K562 (cell line): ENCODE measurements at regions not wholly inside any gene's neighbourhood (a gene's known extent, or its start where the extent isn't known, plus 50 kb on each side); places are given as distances from the start of the nearest gene placed in this dataset.

ENCODE experiments used
- ATAC-seq: fragments of 200-7000 bp; cut with Tn5 transposase; 3 replicates; pipeline ENCODE4 v1.9.1; 2020; ENCODE audit warnings: moderate library complexity
- BruUV-seq: library from RNA; stranded (reverse); fragments of 400-500 nt; replicated peaks from 2 replicates; lab custom pipeline; 2021; lab: Mats Ljungman, UMichigan
- CTCF ChIA-PET: fragments of 300-600 bp; formaldehyde crosslinking; extraction: SDS; loops from one replicate; lab custom pipeline; 2021; ENCODE audit warnings: low intra/inter-chr PET ratio; lab: Yijun Ruan, JAX
- POLR2A ChIA-PET: fragments of 300-600, 350-650 bp; sonication (Branson Sonifier 250); formaldehyde crosslinking; extraction: SDS; loops from one replicate; lab custom pipeline; 2021; ENCODE audit warnings: antibody characterized with exemption, inconsistent platforms; lab: Yijun Ruan, JAX
- DNase-seq, 4 experiments: peaks; one replicate each; pipeline versions ENCODE4 v3.0.0 to v3.0.0-alpha.2; 2011 to 2018; ENCODE audit warnings: low spot score in 3 of 4, mixed read lengths in 3 of 4; ENCODE audit errors: extremely low read depth in 1 of 4
- FAIRE-seq: peaks from 2 replicates; lab custom pipeline; 2011; peaks lifted over from hg19 to GRCh38; lab: Jason Lieb, UNC
- H2AFZ ChIP-seq: 2 replicates; pipeline ENCODE4 v1.6.0; 2011; ENCODE audit warnings: low read depth, low read length, control low read depth, inconsistent platforms
- H3K27ac ChIP-seq: fragments of 200-600 bp; 3 replicates; pipeline ENCODE4 v1.8.0; 2011; ENCODE audit warnings: low read depth, mild to moderate bottlenecking, control low read depth, inconsistent platforms, low read length, moderate library complexity, mixed read lengths; ENCODE audit errors: extremely low read depth
- H3K27me3 ChIP-seq, 2 experiments: fragments of 300-600 bp in 1 of 2; 2 replicates in 1 of 2; 3 replicates in 1 of 2; pipeline versions ENCODE4 v1.6.0 to v1.8.0; 2011; ENCODE audit warnings: inconsistent platforms in 2 of 2, low read length in 2 of 2, mild to moderate bottlenecking in 1 of 2, mixed read lengths in 1 of 2, moderate library complexity in 1 of 2; ENCODE audit not compliant: control insufficient read depth in 2 of 2, insufficient read depth in 2 of 2
- H3K36me3 ChIP-seq: fragments of 300-600 bp; 3 replicates; pipeline ENCODE4 v1.8.0; 2011; ENCODE audit warnings: mild to moderate bottlenecking, low read length, inconsistent platforms; ENCODE audit not compliant: control insufficient read depth, insufficient read depth
- H3K4me1 ChIP-seq, 2 experiments: fragments of 200-600 bp in 1 of 2; replicated peaks in 1 of 2; 2 replicates in 1 of 2; 3 replicates in 1 of 2; pipeline versions ENCODE4 v1.5.1 to v1.8.0; 2011; ENCODE audit warnings: inconsistent platforms in 2 of 2, low read length in 2 of 2, mild to moderate bottlenecking in 1 of 2, mixed read lengths in 1 of 2, moderate library complexity in 1 of 2; ENCODE audit not compliant: control insufficient read depth in 2 of 2, insufficient read depth in 2 of 2
- H3K4me2 ChIP-seq: 2 replicates; pipeline ENCODE4 v1.6.1; 2011; ENCODE audit warnings: low read length, control low read depth, inconsistent platforms, mixed read lengths; ENCODE audit not compliant: insufficient read depth
- H3K4me3 ChIP-seq: fragments of 200-600 bp; sonication (generic), shearing (Covaris generic); 2 replicates; pipeline ENCODE4 v1.5.1; 2016; ENCODE audit warnings: control low read depth, inconsistent platforms
- H3K79me2 ChIP-seq: fragments of 200-600 bp; 3 replicates; pipeline ENCODE4 v1.8.0; 2011; ENCODE audit warnings: low read length, inconsistent platforms; ENCODE audit not compliant: control insufficient read depth, insufficient read depth
- H3K9ac ChIP-seq, 2 experiments: 2 replicates each; pipeline versions ENCODE4 v1.6.0 to v1.6.1; 2011; ENCODE audit warnings: low read depth in 2 of 2, low read length in 2 of 2, control low read depth in 1 of 2, inconsistent platforms in 1 of 2, mild to moderate bottlenecking in 1 of 2, mixed read lengths in 1 of 2; ENCODE audit not compliant: insufficient read depth in 1 of 2
- H3K9me1 ChIP-seq: one replicate; pipeline ENCODE4 v1.6.0; 2011; ENCODE audit warnings: inconsistent platforms, mild to moderate bottlenecking, low read length, moderate library complexity; ENCODE audit not compliant: control insufficient read depth, insufficient read depth
- H3K9me3 ChIP-seq: replicated peaks from 2 replicates; pipeline ENCODE4 v1.5.1; 2011; ENCODE audit warnings: low read depth, low read length, inconsistent platforms; ENCODE audit not compliant: control insufficient read depth, insufficient read depth
- H4K20me1 ChIP-seq: replicated peaks from 2 replicates; pipeline ENCODE4 v1.6.1; 2011; ENCODE audit warnings: low read length, inconsistent platforms, mixed read lengths; ENCODE audit not compliant: control insufficient read depth, insufficient read depth
- BMI1 ChIP-seq: fragments of 150-350 bp; IDR thresholded peaks from 2 replicates; pipeline ENCODE4 v1.6.1; 2014; ENCODE audit warnings: low read length
- CBX5 ChIP-seq: IDR thresholded peaks from 2 replicates; pipeline ENCODE4 v1.6.1; 2014; ENCODE audit warnings: low read depth, borderline replicate concordance
- CEBPG ChIP-seq, 3 experiments: fragments of 200-800 bp in 1 of 3; sonication (Bioruptor generic) in 1 of 3; sonication (generic) in 1 of 3; formaldehyde crosslinking in 1 of 3; IDR thresholded peaks in 2 of 3; conservative IDR thresholded peaks in 1 of 3; 2 replicates each; pipeline versions ENCODE4 v1.6.1 to v1.8.0; 2016 to 2022; ENCODE audit warnings: missing compliant biosample characterization in 2 of 3, missing genetic modification characterization in 2 of 3, mild to moderate bottlenecking in 1 of 3, missing genetic modification reagents in 1 of 3
- E4F1 ChIP-seq: fragments of 250-450 bp; sonication (Bioruptor Pico); IDR thresholded peaks from 2 replicates; pipeline ENCODE4 v1.5.0; 2021; ENCODE audit warnings: mild to moderate bottlenecking, borderline replicate concordance
- ESRRB ChIP-seq: fragments of 250-450 bp; sonication (Bioruptor Pico); IDR thresholded peaks from 2 replicates; pipeline ENCODE4 v1.5.0; 2020; ENCODE audit warnings: mild to moderate bottlenecking, moderate library complexity, borderline replicate concordance
- HLTF ChIP-seq: fragments of 450-650 bp; IDR thresholded peaks from 2 replicates; pipeline ENCODE4 v1.6.1; 2016
- NFRKB ChIP-seq: fragments of 450-650 bp; IDR thresholded peaks from 2 replicates; pipeline ENCODE4 v1.6.1; 2016; ENCODE audit warnings: low read depth
- POLR2B ChIP-seq: fragments of 450-650 bp; IDR thresholded peaks from 2 replicates; pipeline ENCODE4 v1.6.1; 2018; ENCODE audit warnings: low read depth; ENCODE audit not compliant: partially characterized antibody
- POU5F1 ChIP-seq: fragments of 150-350 bp; IDR thresholded peaks from 2 replicates; pipeline ENCODE4 v1.6.1; 2014; ENCODE audit warnings: borderline replicate concordance, low read length, low read depth, mild to moderate bottlenecking; ENCODE audit not compliant: partially characterized antibody
- PTTG1 ChIP-seq: fragments of 450-650 bp; IDR thresholded peaks from 2 replicates; pipeline ENCODE4 v1.6.1; 2016; ENCODE audit warnings: low read depth, mild to moderate bottlenecking, missing genetic modification characterization, missing compliant biosample characterization
- RAD51 ChIP-seq: fragments of 450-650 bp; IDR thresholded peaks from 2 replicates; pipeline ENCODE4 v1.7.1; 2016; ENCODE audit warnings: low read depth, mild to moderate bottlenecking, borderline replicate concordance
- SAFB ChIP-seq: fragments of 200-400 bp; formaldehyde crosslinking; IDR thresholded peaks from 2 replicates; pipeline ENCODE4 v1.6.1; 2017; ENCODE audit warnings: low read depth, low read length, borderline replicate concordance
- SMAD4 ChIP-seq: fragments of 250-450 bp; sonication (Bioruptor Pico); conservative IDR thresholded peaks from 2 replicates; pipeline ENCODE4 v1.8.0; 2021; ENCODE audit warnings: inconsistent platforms, mild to moderate bottlenecking, moderate library complexity
- SOX6 ChIP-seq: fragments of 450-650 bp; IDR thresholded peaks from 2 replicates; pipeline ENCODE4 v1.6.1; 2014; ENCODE audit warnings: mild to moderate bottlenecking
- ZFP30 ChIP-seq: fragments of 250-450 bp; sonication (Bioruptor Pico); IDR thresholded peaks from 2 replicates; pipeline ENCODE4 v1.8.0; 2022; ENCODE audit warnings: moderate library complexity, mild to moderate bottlenecking, inconsistent platforms, borderline replicate concordance
- WGBS: fragments of 100-300 bp; shearing (Covaris generic); methylation state at CpG from one replicate; pipeline ENCODE4 v1.1.6; 2016; ENCODE audit warnings: low coverage, mixed read lengths; ENCODE audit not compliant: insufficient coverage; ENCODE audit errors: missing lambda C conversion rate; 5-methylcytosine and 5-hydroxymethylcytosine counted together
- in situ Hi-C: fragments of 300-500 bp; cut with MboI; formaldehyde crosslinking; loops from 4 replicates; pipeline ENCODE4 v1.15.0; 2018; ENCODE audit warnings: inconsistent platforms, mixed read lengths
- intact Hi-C: fragments of 100-400 bp; cut with micrococcal nuclease; formaldehyde crosslinking; loops from 2 replicates; pipeline ENCODE4 v1.14.2; 2022
- TF ChIP-seq, protein P1 (sequence below), 3 experiments: IDR thresholded peaks in 2 of 3; conservative IDR thresholded peaks in 1 of 3; 2 replicates each; pipeline ENCODE4 v1.5.1; 2011 to 2012; ENCODE audit warnings: low read length in 3 of 3, mild to moderate bottlenecking in 3 of 3, control low read depth in 2 of 3, improper control_type of control experiment in 1 of 3, inconsistent platforms in 1 of 3, low read depth in 1 of 3, mixed read lengths in 1 of 3, moderate library complexity in 1 of 3; ENCODE audit not compliant: insufficient read depth in 2 of 3
- TF ChIP-seq, protein P2 (sequence below), 2 experiments: fragments of 450-650 bp; conservative IDR thresholded peaks; 2 replicates each; pipeline ENCODE4 v1.6.1; 2017; ENCODE audit warnings: mild to moderate bottlenecking in 2 of 2, moderate library complexity in 2 of 2

DNA sequence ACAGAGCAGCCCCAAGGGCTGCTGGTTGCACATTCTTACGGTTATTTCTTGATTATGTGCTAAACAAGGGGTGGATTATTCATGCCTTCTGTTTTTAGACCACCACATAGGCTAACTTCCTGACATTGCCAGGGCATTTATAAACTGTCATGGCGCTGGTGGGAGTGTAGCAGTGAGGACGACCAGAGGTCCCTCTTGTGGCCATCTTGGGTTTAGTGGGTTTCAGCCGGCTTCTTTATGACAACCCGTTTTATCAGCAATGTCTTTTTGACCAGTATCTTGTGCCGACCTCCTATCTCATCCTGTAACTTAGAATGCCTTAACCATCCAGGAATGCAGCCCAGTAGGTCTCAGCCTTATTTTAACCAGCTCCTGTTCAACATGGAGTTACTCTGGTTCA lies 212.4 kb upstream of the GRID2 start (continued):
- TF ChIP-seq, protein P1, sequence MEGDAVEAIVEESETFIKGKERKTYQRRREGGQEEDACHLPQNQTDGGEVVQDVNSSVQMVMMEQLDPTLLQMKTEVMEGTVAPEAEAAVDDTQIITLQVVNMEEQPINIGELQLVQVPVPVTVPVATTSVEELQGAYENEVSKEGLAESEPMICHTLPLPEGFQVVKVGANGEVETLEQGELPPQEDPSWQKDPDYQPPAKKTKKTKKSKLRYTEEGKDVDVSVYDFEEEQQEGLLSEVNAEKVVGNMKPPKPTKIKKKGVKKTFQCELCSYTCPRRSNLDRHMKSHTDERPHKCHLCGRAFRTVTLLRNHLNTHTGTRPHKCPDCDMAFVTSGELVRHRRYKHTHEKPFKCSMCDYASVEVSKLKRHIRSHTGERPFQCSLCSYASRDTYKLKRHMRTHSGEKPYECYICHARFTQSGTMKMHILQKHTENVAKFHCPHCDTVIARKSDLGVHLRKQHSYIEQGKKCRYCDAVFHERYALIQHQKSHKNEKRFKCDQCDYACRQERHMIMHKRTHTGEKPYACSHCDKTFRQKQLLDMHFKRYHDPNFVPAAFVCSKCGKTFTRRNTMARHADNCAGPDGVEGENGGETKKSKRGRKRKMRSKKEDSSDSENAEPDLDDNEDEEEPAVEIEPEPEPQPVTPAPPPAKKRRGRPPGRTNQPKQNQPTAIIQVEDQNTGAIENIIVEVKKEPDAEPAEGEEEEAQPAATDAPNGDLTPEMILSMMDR (IDR thresholded peaks at IDR 0.05 in 2 of 3, conservative IDR thresholded peaks at IDR 0.05 in 1 of 3; ENCODE audit: insufficient read depth in 2 of 3, low read depth in 1 of 3, low read length in 3 of 3), result peak in 2 of 3 experiments; percentile 28 to 32; a peak in 2 of 6 replicates

DNA sequence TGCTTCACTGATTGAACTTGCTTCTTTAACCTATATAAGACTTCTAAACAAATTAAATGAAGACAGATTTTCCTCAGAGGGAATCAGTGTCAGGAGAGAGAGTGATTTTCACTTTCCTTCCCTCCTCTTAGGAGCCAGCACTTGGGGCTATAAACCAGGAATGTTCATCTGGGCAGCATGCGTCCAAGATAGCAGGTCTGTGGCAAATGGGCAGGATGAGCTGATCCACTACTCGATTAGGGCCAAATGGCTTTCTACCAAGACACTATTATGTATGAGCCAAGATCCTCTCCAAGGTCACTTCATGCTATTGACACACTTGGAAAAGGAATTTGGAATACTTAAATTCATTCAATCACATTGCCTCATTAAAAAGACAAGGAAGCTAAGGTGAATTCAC lies 203.9 kb upstream of the GRID2 start:
- ATAC-seq, result no peak
- Histone ChIP-seq H3K9me1 (no peaks in the 10 kb centered on the region), H3K4me2 (no peak overlapping the region), H3K9ac (no peak overlapping the region), H2AFZ (no peak overlapping the region), H3K27me3 (no peaks in the 10 kb centered on the region), H3K36me3 (no peaks in the 10 kb centered on the region), H3K4me3 (no peak overlapping the region), H3K27ac (no peak overlapping the region), H3K79me2 (no peaks in the 10 kb centered on the region), H3K4me1 (no peaks in the 10 kb centered on the region), H3K9me3 (no peaks in the 10 kb centered on the region), H4K20me1 (no peaks in the 10 kb centered on the region)
- intact Hi-C loops, result no loop called here
- CTCF ChIA-PET, result no interaction called here
- POLR2A ChIA-PET, result no interaction called here
- no TSS peak for BruUV-seq
- in situ Hi-C loops, result no loop called here
- 13% methylated on average over 2 of the region's 2 CpGs for WGBS
- DNase-seq, result no peak
- no peak for FAIRE-seq
- TF ChIP-seq POU5F1, result no peak
- no peak for TF ChIP-seq SAFB
- TF ChIP-seq CBX5, result no peak
- no peak for TF ChIP-seq SMAD4 (CRISPR knock-in tag)
- no peak for TF ChIP-seq ZFP30 (CRISPR knock-in tag)
- TF ChIP-seq RAD51, result no peak
- no peak for TF ChIP-seq HLTF
- TF ChIP-seq NFRKB, result no peak
- TF ChIP-seq ESRRB, result no peak
- TF ChIP-seq SOX6, result no peak
- TF ChIP-seq CEBPG (CRISPR knock-in tag; IDR thresholded peaks at IDR 0.05), result no peak
- TF ChIP-seq CEBPG (tag; conservative IDR thresholded peaks at IDR 0.05 in 1 of 2, IDR thresholded peaks at IDR 0.05 in 1 of 2), result no peak
- no peak for TF ChIP-seq BMI1
- TF ChIP-seq PTTG1, result no peak
- TF ChIP-seq, protein P2, sequence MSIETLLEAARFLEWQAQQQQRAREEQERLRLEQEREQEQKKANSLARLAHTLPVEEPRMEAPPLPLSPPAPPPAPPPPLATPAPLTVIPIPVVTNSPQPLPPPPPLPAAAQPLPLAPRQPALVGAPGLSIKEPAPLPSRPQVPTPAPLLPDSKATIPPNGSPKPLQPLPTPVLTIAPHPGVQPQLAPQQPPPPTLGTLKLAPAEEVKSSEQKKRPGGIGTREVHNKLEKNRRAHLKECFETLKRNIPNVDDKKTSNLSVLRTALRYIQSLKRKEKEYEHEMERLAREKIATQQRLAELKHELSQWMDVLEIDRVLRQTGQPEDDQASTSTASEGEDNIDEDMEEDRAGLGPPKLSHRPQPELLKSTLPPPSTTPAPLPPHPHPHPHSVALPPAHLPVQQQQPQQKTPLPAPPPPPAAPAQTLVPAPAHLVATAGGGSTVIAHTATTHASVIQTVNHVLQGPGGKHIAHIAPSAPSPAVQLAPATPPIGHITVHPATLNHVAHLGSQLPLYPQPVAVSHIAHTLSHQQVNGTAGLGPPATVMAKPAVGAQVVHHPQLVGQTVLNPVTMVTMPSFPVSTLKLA (conservative IDR thresholded peaks at IDR 0.05), result no peak
- TF ChIP-seq E4F1 (CRISPR knock-in tag), result no peak
- no peak for TF ChIP-seq POLR2B
